K562 (cell line): ENCODE measurements at regions not wholly inside any gene's neighbourhood (a gene's known extent, or its start where the extent isn't known, plus 50 kb on each side); places are given as distances from the start of the nearest gene placed in this dataset.

Experiments used
- ARID1B ChIP-seq: fragments of 450-650 bp; IDR thresholded peaks from 2 replicates; pipeline ENCODE4 v1.6.1; 2016; ENCODE audit warnings: antibody characterized with exemption, mild to moderate bottlenecking, inconsistent platforms
- EZH2 ChIP-seq: IDR thresholded peaks from 2 replicates; pipeline ENCODE4 v1.6.1; 2012; ENCODE audit warnings: low read depth, mild to moderate bottlenecking, inconsistent platforms, low read length, borderline replicate concordance
- POLR2A ChIP-seq: fragments of 450-650 bp; conservative IDR thresholded peaks from 2 replicates; pipeline ENCODE4 v1.6.1; 2016
- RFX1 ChIP-seq: fragments of 450-650 bp; IDR thresholded peaks from 2 replicates; pipeline ENCODE4 v1.6.1; 2016; ENCODE audit warnings: mild to moderate bottlenecking, moderate library complexity
- SMAD3 ChIP-seq: fragments of 450-650 bp; formaldehyde crosslinking; conservative IDR thresholded peaks from 2 replicates; pipeline ENCODE4 v1.4.0; 2020; ENCODE audit warnings: mild to moderate bottlenecking
- TF ChIP-seq, protein P1 (sequence below), 3 experiments: IDR thresholded peaks in 2 of 3; conservative IDR thresholded peaks in 1 of 3; 2 replicates each; pipeline ENCODE4 v1.5.1; 2011 to 2012; ENCODE audit warnings: low read length in 3 of 3, mild to moderate bottlenecking in 3 of 3, control low read depth in 2 of 3, improper control_type of control experiment in 1 of 3, inconsistent platforms in 1 of 3, low read depth in 1 of 3, mixed read lengths in 1 of 3, moderate library complexity in 1 of 3; ENCODE audit not compliant: insufficient read depth in 2 of 3

- TF ChIP-seq, protein P1, sequence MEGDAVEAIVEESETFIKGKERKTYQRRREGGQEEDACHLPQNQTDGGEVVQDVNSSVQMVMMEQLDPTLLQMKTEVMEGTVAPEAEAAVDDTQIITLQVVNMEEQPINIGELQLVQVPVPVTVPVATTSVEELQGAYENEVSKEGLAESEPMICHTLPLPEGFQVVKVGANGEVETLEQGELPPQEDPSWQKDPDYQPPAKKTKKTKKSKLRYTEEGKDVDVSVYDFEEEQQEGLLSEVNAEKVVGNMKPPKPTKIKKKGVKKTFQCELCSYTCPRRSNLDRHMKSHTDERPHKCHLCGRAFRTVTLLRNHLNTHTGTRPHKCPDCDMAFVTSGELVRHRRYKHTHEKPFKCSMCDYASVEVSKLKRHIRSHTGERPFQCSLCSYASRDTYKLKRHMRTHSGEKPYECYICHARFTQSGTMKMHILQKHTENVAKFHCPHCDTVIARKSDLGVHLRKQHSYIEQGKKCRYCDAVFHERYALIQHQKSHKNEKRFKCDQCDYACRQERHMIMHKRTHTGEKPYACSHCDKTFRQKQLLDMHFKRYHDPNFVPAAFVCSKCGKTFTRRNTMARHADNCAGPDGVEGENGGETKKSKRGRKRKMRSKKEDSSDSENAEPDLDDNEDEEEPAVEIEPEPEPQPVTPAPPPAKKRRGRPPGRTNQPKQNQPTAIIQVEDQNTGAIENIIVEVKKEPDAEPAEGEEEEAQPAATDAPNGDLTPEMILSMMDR (IDR thresholded peaks at IDR 0.05 in 2 of 3, conservative IDR thresholded peaks at IDR 0.05 in 1 of 3; ENCODE audit: insufficient read depth in 2 of 3, low read depth in 1 of 3, low read length in 3 of 3) = no peak
- TF ChIP-seq SMAD3 (CRISPR knock-in tag) (no peak), POLR2A (no peak), ARID1B (no peak), RFX1 (no peak), EZH2 (no peak)
These were observed 112.0 kb downstream of the TMX1 start for GRCh38 chr14:51351997-51352396.
